ENCODE measurements at regions not wholly inside any gene's neighbourhood (a gene's known extent, or its start where the extent isn't known, plus 50 kb on each side); places are given as distances from the start of the nearest gene placed in this dataset.

- Histone ChIP-seq H3K27me3 (ENCODE audit: control insufficient read depth, insufficient read depth, low read length) (no peaks in the 10 kb centered on the region), H3K36me3 (ENCODE audit: control insufficient read depth, insufficient read depth, low read length) (no peaks in the 10 kb centered on the region), H3K4me1 (ENCODE audit: control insufficient read depth, insufficient read depth, low read length) (no peaks in the 10 kb centered on the region), H3K27ac (ENCODE audit: low read length) (no peak overlapping the region), H3K4me3 (ENCODE audit: low read depth in 2 of 2, low read length in 2 of 2) (no peak overlapping the region), H3K9me3 (ENCODE audit: control insufficient read depth, insufficient read depth, low read depth, low read length) (no peaks in the 10 kb centered on the region)
- in situ Hi-C loops (cut with HindIII; ENCODE audit: low pct_unique_long_range_greater_than_20kb, low sequenced_read_pairs) = no loop called here
- intact Hi-C loops (cut with micrococcal nuclease; ENCODE audit: unreplicated experiment) = no loop called here
- BruUV-seq (replicated peaks) = no TSS peak
- no peak for ATAC-seq
- TF ChIP-seq SIN3A (IDR thresholded peaks at IDR 0.05; ENCODE audit: borderline replicate concordance, insufficient read depth, low read depth, low read length) = no peak
- no peak for TF ChIP-seq CTCF (IDR thresholded peaks at IDR 0.05)
- TF ChIP-seq REST (IDR thresholded peaks at IDR 0.05; ENCODE audit: insufficient read depth in 1 of 2, low read depth in 2 of 2, low read length in 1 of 2) = no peak
- TF ChIP-seq POLR2AphosphoS5 (IDR thresholded peaks at IDR 0.05; ENCODE audit: low read depth, low read length) = no peak
- TF ChIP-seq TCF7L2 (IDR thresholded peaks at IDR 0.05; ENCODE audit: low read depth, low read length) = no peak
- ChIA-PET CTCF (no interaction called here), POLR2A (no interaction called here)
- no peak for DNase-seq (ENCODE audit: low read depth, low spot score)
These were observed 58.8 kb upstream of the MAF start for GRCh38 chr16:79659344-79659743.

GRCh38 chr16:79658301-79659033, 57.9 kb upstream of the MAF start:
- CTCF ChIA-PET = interaction anchor here (0.5 kb wide), 1 partner anchor 57 kb away, joined by 5 read pairs; no protein-coding TSS in a partner anchor
- Histone ChIP-seq H3K9me3 (ENCODE audit: control insufficient read depth, insufficient read depth, low read depth, low read length) (no peaks in the 10 kb centered on the region), H3K27me3 (ENCODE audit: control insufficient read depth, insufficient read depth, low read length) (no peaks in the 10 kb centered on the region), H3K4me3 (ENCODE audit: low read depth in 2 of 2, low read length in 2 of 2) (no peak overlapping the region), H3K27ac (ENCODE audit: low read length) (no peak overlapping the region), H3K36me3 (ENCODE audit: control insufficient read depth, insufficient read depth, low read length) (no peaks in the 10 kb centered on the region), H3K4me1 (ENCODE audit: control insufficient read depth, insufficient read depth, low read length) (no peaks in the 10 kb centered on the region)
- POLR2A ChIA-PET = no interaction called here
- in situ Hi-C loops (cut with HindIII; ENCODE audit: low pct_unique_long_range_greater_than_20kb, low sequenced_read_pairs) = no loop called here
- BruUV-seq (replicated peaks) = no TSS peak
- ATAC-seq (peak; percentile 88), DNase-seq (ENCODE audit: low read depth, low spot score) (peak; percentile 35)
- intact Hi-C loops (cut with micrococcal nuclease; ENCODE audit: unreplicated experiment) = no loop called here
- TF ChIP-seq POLR2AphosphoS5 (IDR thresholded peaks at IDR 0.05; ENCODE audit: low read depth, low read length) (no peak), CTCF (IDR thresholded peaks at IDR 0.05) (no peak), SIN3A (IDR thresholded peaks at IDR 0.05; ENCODE audit: borderline replicate concordance, insufficient read depth, low read depth, low read length) (no peak), REST (IDR thresholded peaks at IDR 0.05; ENCODE audit: insufficient read depth in 1 of 2, low read depth in 2 of 2, low read length in 1 of 2) (no peak), TCF7L2 (IDR thresholded peaks at IDR 0.05; ENCODE audit: low read depth, low read length) (no peak)
